Fibroblast of lung (primary cell): ENCODE measurements at regions not wholly inside any gene's neighbourhood (a gene's known extent, or its start where the extent isn't known, plus 50 kb on each side); places are given as distances from the start of the nearest gene placed in this dataset.
"Not testable (repeated sequence)": the region's sequence is repeated elsewhere in the genome, so short reads cannot be mapped to it uniquely, and the experiment has no call there.

Source experiments
- CTCF ChIP-seq, 2 donors: IDR thresholded peaks in 1 of 2; conservative IDR thresholded peaks in 1 of 2; 1 replicate in 1 of 2; 2 replicates in 1 of 2; pipeline ENCODE4 v1.5.1; 2011 to 2012; ENCODE audit warnings: low read length in 2 of 2, control low read depth in 1 of 2, inconsistent platforms in 1 of 2, low read depth in 1 of 2, mild to moderate bottlenecking in 1 of 2
- EZH2 ChIP-seq: IDR thresholded peaks from 2 replicates; pipeline ENCODE4 v1.5.1; 2012; ENCODE audit warnings: low read length, control low read depth, mild to moderate bottlenecking; ENCODE audit errors: missing control alignments

GRCh38 chr20:6693808-6694198 is 73.7 kb upstream of the BMP2 start:
- not testable (repeated sequence) for TF ChIP-seq CTCF (conservative IDR thresholded peaks at IDR 0.05 in 1 of 2, IDR thresholded peaks at IDR 0.05 in 1 of 2; ENCODE audit: low read depth in 1 of 2, low read length in 2 of 2); EZH2
